TTC549 (cell line): ENCODE measurements at regions not wholly inside any gene's neighbourhood (a gene's known extent, or its start where the extent isn't known, plus 50 kb on each side); places are given as distances from the start of the nearest gene placed in this dataset.

ENCODE experiments used
- FAIRE-seq: peaks from 2 replicates; lab custom pipeline; 2012; peaks lifted over from hg19 to GRCh38; lab: Jason Lieb, UNC

DNA sequence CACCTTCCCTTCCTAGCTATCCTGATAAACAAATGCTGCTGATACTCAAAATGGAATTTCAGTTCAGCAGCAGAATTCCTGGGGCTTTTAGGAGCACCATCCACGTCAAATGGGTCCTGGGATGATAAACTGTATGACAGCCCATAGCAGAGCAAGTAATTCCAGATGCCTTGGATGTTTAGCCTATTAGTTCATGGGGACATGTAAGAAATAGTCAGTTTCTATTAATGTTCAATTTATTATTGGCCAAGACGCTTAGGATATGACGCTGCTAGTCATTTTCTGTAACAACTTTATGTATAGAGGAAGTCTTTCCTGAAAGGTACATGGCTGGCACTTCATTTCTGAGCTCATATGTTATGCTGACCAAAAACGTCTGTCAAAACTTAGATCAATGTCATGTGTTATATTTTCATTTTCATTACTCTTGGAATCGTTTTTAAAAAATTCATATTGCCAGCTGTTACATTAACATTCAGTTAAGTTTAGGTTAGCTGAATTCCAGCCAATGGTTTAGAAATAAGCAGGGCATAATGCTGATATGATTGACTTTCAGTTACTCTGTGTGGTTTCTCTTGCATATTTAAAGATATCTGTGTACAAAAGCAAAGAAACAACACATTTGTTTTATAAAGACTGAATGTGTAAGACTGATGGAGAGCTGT, 243.8 kb downstream of the CSNK1G3 start:
- FAIRE-seq = no peak

DNA sequence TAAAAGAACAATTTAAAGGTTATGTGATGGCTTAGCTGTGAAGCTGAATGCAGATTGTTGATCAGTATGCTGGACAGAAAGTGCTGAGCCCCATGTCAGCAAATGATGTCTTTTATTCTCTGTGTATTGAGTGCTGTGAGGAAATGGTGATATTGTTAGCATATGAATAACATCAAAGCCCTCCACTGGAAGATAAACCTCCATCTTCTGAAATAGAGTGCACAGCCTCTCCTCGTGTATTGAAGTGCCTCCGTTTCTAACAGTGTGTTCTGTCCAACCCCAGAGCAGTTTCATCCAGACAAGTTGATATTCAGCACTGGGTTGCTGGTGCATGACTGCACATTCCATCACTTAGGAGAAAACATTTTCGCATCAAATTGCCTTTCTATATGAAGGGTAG, 242.9 kb downstream of the CSNK1G3 start:
- FAIRE-seq = no peak

DNA sequence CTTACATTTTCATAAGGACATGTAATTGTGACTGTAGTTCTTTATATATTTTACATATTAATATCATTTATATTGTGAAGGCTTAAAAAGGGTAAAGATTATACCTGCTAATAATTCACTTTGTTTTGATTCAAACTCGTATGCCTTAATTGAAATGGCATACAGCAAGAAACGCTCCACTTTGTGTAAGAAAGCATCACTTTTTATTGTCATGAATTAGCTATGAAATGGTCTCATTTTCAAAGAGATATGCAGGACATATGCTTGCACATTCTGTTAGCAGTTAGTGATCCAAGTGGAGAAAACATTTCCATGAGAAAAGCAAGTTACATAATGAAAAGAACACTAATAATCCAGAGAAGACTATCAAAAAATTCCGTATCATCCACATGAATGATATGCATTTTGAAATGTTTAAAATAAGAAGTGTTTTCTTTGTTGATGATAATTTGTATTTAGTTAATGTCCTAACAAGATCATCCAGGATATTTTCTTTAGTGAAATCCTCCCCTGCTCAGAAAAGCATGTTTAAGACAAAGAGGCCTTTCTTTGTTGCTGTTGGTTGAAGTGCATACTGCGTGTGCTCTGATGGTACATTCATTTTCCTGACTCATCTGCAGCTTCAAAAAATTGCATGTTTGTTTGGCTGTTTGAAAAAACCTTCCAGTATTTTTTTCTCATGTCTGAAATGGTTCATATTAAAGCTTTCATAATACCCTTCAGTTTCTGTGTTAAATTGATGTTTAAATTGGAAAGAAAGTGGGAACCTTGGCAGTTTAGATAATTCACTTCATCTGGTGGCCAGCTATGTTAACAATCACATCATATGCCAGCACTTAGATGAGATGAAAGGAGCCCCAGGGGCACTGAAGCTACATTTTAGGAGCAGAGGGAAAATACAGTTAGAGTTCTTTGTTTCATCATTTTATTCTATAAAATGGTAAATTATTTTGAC, 242.2 kb downstream of the CSNK1G3 start:
- peak; percentile 99 for FAIRE-seq

DNA sequence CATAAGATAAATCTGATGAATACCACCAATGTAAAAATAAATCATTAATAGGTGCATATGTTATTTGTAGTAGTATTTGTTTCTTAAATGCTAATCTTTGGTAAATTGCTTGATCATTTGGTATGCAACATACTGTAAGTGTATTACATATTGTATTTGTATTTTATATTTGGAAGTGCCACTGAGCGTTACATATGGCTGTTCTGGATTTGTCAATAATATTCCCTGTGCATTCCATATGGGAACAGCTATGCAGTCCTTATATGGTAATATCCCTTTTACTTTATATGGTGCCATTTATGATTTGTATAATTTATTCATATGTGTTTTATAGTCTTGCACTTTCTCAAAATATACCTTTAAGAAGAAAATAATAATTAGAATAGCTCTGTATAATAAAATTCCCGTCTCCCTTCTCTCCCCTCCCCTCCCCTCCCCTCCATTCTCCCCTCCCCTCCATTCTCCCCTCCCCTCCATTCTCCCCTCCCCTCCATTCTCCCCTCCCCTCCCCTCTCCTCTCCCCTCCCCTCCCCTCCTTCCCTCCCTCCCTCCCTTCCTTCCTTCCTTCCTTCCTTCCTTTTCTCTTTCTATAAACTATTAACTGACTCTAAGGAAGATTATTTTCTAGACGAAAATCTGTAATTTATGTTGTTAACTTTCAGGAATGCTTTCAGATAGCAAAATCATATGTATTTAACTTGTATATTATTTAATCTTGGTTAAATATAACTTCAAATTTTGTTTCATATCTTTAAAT, 241.4 kb downstream of the CSNK1G3 start:
- FAIRE-seq = no peak

DNA sequence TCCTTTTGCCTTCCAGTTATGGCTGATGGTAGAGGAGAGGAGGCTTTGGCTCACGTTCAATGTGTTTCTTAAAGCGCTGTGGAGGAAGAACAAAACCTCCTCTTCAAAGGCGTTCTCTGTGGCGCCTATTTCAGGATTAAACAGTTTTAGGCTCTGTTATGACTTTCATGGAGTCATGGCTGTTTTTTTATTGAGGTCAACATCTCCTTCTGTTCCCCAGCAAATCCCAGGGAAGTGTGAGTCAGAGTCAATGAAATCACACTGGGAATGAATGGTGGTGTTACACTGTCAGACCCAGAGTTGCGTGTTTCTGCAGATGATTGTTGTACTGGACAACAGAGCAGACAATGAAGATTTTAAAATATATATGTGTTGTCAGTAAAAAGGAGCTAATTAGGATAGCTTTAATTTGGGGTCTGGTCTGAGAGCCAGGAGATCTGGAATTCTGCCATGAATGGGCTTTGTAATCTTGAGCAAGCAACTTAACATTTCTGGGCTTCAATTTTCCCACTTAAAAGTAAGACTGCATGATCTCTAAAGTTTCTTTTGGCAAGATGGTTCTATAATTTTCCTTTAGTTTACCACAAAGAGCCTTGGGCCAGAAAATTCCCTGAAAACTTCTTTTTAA, 240.7 kb downstream of the CSNK1G3 start:
- FAIRE-seq = peak; percentile 100

DNA sequence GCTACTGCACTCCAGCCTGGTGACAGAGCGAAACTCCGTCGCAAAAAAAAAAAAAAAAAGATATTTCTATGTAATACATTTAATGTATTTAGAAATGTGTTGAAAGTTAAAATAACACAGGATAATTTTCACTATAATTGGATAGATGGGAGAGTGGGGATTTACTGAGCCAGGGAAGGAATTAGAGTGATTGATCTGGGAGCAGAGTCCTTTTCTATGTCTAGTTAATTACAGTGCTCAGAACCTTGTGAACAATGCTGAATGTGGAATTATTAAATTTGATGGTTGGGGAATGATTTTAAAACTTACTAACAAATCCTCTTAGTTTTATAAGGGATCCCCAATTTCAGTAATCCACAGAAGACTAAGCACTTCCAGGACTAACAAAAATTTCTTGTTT, 239.7 kb downstream of the CSNK1G3 start:
- no peak for FAIRE-seq

DNA sequence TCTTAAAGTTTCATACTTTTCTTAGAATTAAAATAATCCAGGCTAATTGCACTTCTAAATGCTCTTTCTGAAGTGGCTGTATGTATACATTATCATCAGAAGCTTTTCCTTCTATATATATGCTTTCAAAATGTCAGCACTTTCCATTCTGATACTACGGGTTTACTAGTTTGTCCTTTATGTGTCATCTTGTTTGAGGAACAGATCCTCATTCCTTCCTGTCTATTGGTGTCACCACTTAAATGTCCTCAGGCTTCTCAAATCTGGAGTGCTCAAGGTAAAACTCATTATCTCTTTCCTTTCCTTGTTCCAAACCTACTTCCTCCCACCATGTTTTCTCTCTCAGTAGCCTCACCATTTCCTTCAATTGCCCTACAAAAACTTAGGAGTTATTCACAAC, 236.3 kb downstream of the CSNK1G3 start:
- no peak for FAIRE-seq

DNA sequence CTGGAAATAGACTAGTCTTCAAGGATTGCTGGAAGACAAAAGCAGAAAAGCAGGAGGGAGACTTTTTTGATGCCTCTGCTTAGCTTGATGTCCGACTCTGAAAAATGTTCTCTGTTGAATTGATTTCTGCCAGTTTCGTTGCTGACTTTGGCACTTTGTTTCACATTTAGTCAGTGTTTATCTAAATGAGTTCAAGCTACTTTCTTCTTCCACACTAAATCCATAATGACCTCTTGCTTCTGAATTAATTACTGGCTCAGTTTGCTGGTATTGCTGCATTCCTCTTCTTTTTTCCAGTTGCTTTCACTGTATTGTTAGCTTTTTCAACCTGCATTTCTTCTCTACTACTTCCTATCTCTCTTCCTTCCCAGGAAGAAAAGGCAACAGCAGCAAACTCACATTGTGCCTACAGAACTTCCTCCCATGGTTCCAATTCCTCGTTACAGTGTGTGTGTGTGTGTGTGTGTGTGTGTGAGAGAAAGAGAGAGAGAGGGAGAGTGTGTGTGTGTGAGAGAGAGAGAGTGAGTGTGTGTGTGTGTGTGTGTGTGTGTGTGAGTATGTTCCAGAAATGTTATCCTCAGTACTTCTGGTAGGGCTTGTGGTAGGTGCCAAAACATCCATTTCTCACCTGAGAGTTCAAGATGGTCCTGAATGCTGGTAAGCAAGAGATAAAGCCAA, 234.8 kb downstream of the CSNK1G3 start:
- FAIRE-seq = no peak

DNA sequence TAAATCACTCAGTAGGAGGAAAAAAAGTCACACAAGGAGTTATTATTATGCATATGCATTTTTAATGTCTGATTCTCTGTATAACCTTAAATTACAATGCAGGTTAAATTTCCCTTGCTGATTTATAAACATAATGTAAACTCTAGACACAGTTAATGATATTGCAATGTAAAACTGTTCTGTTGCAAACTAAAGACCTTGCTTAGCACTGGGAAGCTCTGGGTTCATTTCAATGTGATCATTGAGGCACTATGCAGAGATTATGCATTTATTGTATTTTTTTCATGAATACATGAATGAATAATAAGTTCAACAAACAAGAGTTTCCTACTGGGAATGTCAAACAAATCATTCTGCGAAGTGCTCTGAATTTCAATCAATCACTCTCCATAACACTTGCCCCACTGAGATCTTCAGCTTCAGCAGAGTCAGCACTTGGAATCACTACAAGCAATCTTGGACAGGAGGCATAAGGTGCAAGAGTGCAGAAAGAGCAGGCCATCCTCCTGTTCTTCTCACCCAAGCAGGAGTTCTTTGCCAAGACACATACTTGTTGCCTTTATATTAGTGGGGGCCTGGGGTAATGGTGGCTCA, 232.1 kb downstream of the CSNK1G3 start:
- FAIRE-seq = no peak

- no peak for FAIRE-seq
These were observed 223.4 kb downstream of the CSNK1G3 start for GRCh38 chr5:123735384-123735783.

- no peak for FAIRE-seq
These were observed 220.3 kb downstream of the CSNK1G3 start for GRCh38 chr5:123732257-123732656.

GRCh38 chr5:123722451-123722850, 210.5 kb downstream of the CSNK1G3 start:
- no peak for FAIRE-seq

- no peak for FAIRE-seq
These were observed 209.8 kb downstream of the CSNK1G3 start for GRCh38 chr5:123721675-123722276.

DNA sequence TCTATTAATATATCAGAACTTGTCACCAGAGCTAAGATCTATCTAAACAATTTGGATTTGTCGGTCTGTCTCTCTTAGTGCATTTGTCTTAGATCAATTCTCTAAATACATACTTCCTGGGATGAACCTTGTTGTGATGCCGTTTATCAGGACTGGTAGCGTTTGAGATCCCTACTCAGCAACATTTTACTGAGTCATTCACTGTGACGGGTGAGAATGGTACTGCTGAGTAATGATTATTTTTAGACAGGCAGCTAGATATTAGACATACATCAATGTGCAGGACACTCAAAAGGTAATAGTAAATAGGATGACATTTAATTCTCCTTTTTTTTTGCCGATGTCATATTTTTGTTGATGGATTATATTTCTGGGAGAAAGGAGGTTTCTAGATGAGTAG, 209.0 kb downstream of the CSNK1G3 start:
- FAIRE-seq = no peak

- no peak for FAIRE-seq
These were observed 208.4 kb downstream of the CSNK1G3 start for GRCh38 chr5:123720339-123720738.

DNA sequence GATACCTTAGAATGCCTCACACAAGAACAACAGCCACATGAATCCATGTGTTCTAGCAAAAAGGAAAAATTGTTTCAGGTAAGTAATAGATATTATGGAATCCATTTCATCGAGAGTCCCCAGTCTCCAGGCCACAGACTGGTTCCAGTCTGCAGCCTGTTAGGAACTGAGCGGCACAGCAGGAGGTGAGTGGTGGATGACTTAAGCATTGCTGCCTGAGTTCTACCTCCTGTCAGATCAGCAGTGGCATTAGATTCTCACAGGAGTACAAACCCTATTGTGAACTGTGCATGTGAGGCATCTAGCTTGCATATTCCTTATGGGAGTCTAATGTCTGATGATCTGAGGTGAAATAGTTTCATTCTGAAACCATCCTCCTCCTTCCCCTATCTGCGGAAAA, 207.0 kb downstream of the CSNK1G3 start:
- no peak for FAIRE-seq

GRCh38 chr5:123718238-123718637, 206.3 kb downstream of the CSNK1G3 start:
- FAIRE-seq = no peak

- FAIRE-seq = no peak
These were observed 205.2 kb downstream of the CSNK1G3 start for GRCh38 chr5:123717139-123717538.

- FAIRE-seq = no peak
These were observed 198.1 kb downstream of the CSNK1G3 start for GRCh38 chr5:123710031-123710430.

DNA sequence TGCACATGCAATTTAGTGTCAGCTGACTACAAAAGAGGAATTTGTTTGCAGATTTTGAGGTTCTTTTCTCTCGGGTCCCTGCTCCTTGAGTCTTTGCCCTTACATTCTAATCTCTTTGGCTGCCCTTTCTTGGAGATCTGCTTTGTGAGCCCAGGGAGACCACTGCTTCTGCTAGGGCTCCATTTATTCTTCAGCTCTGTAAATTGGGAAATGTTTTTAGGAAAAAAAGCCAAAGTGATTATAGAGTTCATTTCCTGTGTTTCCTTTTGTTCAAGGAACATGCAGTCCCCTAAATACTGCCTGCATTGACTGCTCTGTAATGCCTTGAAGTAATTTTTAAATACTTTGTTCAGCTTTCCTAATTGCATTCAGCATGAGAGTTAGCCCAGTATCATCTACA, 197.4 kb downstream of the CSNK1G3 start:
- no peak for FAIRE-seq
